ENCODE measurements at regions not wholly inside any gene's neighbourhood (a gene's known extent, or its start where the extent isn't known, plus 50 kb on each side); places are given as distances from the start of the nearest gene placed in this dataset.

- no peaks in the 10 kb centered on the region for H3K27me3 ChIP-seq (ENCODE audit: control insufficient read depth, insufficient read depth, low read length)
- H3K4me3 ChIP-seq (ENCODE audit: low read length): no peak overlapping the region
- no peak overlapping the region for H3K27ac ChIP-seq (ENCODE audit: low read depth, low read length)
- H3K9ac ChIP-seq (ENCODE audit: low read length): no peak overlapping the region
- H3K36me3 ChIP-seq (ENCODE audit: control insufficient read depth, insufficient read depth, low read length): peaks cover 12% of the 10 kb centered on the region
- peaks cover 21% of the 10 kb centered on the region for H3K4me1 ChIP-seq (ENCODE audit: control insufficient read depth, insufficient read depth, low read length)
Observed at GRCh38 chr20:19893356-19893755, 123.8 kb upstream of the NAA20 start.

DNA sequence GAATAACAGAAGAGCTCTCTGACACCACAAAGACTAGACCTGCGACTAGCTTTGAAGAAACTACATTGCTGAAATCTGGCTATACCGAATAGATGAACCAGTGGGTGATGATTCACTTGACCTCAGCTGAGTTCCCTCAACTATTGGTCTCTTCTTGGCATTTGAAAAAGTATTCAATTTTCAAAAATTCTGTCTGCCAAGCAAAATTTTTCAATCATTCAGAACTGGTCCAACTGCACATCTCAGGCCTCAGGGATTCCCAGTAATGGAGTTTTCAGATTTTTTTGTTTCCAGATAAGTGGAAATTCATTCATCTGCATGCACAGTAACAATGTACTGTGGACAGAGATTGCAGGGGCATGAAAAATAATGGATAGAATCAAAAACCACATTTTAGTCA, 121.4 kb upstream of the NAA20 start:
- Histone ChIP-seq H3K9ac (ENCODE audit: low read length) (no peak overlapping the region), H3K36me3 (ENCODE audit: control insufficient read depth, insufficient read depth, low read length) (peaks cover 12% of the 10 kb centered on the region), H3K4me1 (ENCODE audit: control insufficient read depth, insufficient read depth, low read length) (no peaks in the 10 kb centered on the region), H3K4me3 (ENCODE audit: low read length) (no peak overlapping the region), H3K27me3 (ENCODE audit: control insufficient read depth, insufficient read depth, low read length) (no peaks in the 10 kb centered on the region), H3K27ac (ENCODE audit: low read depth, low read length) (no peak overlapping the region)

- H3K27me3 ChIP-seq (ENCODE audit: control insufficient read depth, insufficient read depth, low read length): no peaks in the 10 kb centered on the region
- H3K27ac ChIP-seq (ENCODE audit: low read depth, low read length): no peak overlapping the region
- no peak overlapping the region for H3K9ac ChIP-seq (ENCODE audit: low read length)
- H3K4me1 ChIP-seq (ENCODE audit: control insufficient read depth, insufficient read depth, low read length): no peaks in the 10 kb centered on the region
- H3K4me3 ChIP-seq (ENCODE audit: low read length): no peak overlapping the region
- H3K36me3 ChIP-seq (ENCODE audit: control insufficient read depth, insufficient read depth, low read length): peaks cover 9% of the 10 kb centered on the region
Observed at GRCh38 chr20:19897891-19898290, 119.3 kb upstream of the NAA20 start.

- no peak overlapping the region for H3K27ac ChIP-seq (ENCODE audit: low read depth, low read length)
- H3K36me3 ChIP-seq (ENCODE audit: control insufficient read depth, insufficient read depth, low read length): peaks cover 2% of the 10 kb centered on the region
- H3K9ac ChIP-seq (ENCODE audit: low read length): no peak overlapping the region
- no peaks in the 10 kb centered on the region for H3K27me3 ChIP-seq (ENCODE audit: control insufficient read depth, insufficient read depth, low read length)
- no peak overlapping the region for H3K4me3 ChIP-seq (ENCODE audit: low read length)
- no peaks in the 10 kb centered on the region for H3K4me1 ChIP-seq (ENCODE audit: control insufficient read depth, insufficient read depth, low read length)
Observed at GRCh38 chr20:19901226-19901625, 115.9 kb upstream of the NAA20 start.

DNA sequence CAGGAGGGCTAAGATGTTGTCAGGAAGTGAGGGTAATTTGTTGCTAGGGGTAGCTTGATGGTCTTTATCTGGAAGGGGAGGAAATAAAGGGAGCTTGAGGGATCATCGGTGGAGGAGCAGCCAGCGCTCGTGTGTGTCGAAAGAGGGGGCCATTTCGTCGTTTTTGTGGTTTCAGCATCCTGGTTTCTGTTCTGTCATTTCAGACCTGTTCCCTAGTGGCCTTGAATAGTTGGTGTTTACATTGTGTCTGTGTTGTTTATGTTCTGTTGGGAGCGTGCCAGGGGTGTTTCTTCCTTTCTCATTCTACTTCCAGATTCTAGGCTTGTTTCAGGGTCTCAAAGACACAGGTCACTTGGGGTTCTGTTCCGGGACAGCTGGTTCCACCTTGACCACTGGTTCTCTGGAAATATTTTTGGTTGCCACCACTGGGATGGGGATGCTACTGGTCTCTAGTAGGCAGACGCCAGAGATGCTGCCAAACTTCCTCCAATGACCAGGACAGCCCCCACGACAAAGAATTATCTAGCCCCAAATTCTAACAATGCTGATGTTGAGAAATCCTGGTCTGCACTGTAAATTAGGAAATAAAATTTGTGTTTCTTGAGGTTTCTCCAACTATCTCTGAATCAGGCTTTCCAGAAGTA, 113.9 kb upstream of the NAA20 start:
- Histone ChIP-seq H3K4me1 (ENCODE audit: control insufficient read depth, insufficient read depth, low read length) (no peaks in the 10 kb centered on the region), H3K36me3 (ENCODE audit: control insufficient read depth, insufficient read depth, low read length) (no peaks in the 10 kb centered on the region), H3K27ac (ENCODE audit: low read depth, low read length) (no peak overlapping the region), H3K4me3 (ENCODE audit: low read length) (no peak overlapping the region), H3K9ac (ENCODE audit: low read length) (no peak overlapping the region), H3K27me3 (ENCODE audit: control insufficient read depth, insufficient read depth, low read length) (no peaks in the 10 kb centered on the region)

- Histone ChIP-seq H3K36me3 (ENCODE audit: control insufficient read depth, insufficient read depth, low read length) (no peaks in the 10 kb centered on the region), H3K4me1 (ENCODE audit: control insufficient read depth, insufficient read depth, low read length) (no peaks in the 10 kb centered on the region), H3K27ac (ENCODE audit: low read depth, low read length) (no peak overlapping the region), H3K9ac (ENCODE audit: low read length) (no peak overlapping the region), H3K27me3 (ENCODE audit: control insufficient read depth, insufficient read depth, low read length) (no peaks in the 10 kb centered on the region), H3K4me3 (ENCODE audit: low read length) (no peak overlapping the region)
Observed at GRCh38 chr20:19907326-19908056, 109.7 kb upstream of the NAA20 start.

DNA sequence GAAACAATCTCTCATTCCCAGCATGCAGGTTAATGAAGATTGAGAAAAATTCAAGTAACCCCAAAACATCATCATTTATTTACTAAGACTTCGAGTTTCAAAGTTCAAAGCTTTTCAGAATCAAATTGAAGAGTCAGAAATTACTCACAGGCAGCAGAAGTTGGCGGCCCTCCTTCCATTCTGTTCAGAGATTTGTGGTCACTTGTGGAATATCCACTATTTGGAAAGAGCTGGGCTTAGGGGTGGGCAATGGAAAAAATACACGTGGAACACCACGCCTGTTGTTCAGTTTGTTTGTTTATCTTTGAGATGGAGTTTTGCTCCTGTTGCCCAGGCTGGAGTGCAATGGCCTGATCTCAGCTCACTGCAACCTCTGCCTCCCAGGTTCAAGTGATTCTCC, 108.6 kb upstream of the NAA20 start:
- H3K4me3 ChIP-seq (ENCODE audit: low read length): no peak overlapping the region
- H3K9ac ChIP-seq (ENCODE audit: low read length): no peak overlapping the region
- H3K27ac ChIP-seq (ENCODE audit: low read depth, low read length): no peak overlapping the region
- H3K4me1 ChIP-seq (ENCODE audit: control insufficient read depth, insufficient read depth, low read length): no peaks in the 10 kb centered on the region
- H3K27me3 ChIP-seq (ENCODE audit: control insufficient read depth, insufficient read depth, low read length): no peaks in the 10 kb centered on the region
- no peaks in the 10 kb centered on the region for H3K36me3 ChIP-seq (ENCODE audit: control insufficient read depth, insufficient read depth, low read length)

DNA sequence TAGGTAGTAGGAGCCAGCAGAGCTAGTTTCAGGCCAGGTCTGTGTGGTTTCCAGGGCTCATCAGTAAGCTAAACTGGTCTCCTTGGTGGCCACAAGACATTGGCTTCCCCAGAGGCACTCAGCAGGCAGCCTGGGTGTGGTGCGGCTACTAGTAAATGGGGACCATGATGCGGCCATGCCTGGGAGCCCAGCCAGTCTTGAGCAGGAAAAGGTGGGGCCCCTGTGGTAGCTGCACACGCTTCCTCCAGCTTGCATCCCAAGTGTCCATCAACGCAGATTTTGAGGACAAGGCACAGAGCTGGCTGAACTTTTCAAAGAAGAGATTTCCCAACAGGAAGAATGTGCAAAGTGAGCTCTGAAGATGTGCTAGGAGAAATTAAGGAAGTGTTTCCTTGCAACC, 107.4 kb upstream of the NAA20 start:
- no peak overlapping the region for H3K27ac ChIP-seq (ENCODE audit: low read depth, low read length)
- H3K4me3 ChIP-seq (ENCODE audit: low read length): no peak overlapping the region
- no peaks in the 10 kb centered on the region for H3K36me3 ChIP-seq (ENCODE audit: control insufficient read depth, insufficient read depth, low read length)
- no peak overlapping the region for H3K9ac ChIP-seq (ENCODE audit: low read length)
- H3K27me3 ChIP-seq (ENCODE audit: control insufficient read depth, insufficient read depth, low read length): no peaks in the 10 kb centered on the region
- no peaks in the 10 kb centered on the region for H3K4me1 ChIP-seq (ENCODE audit: control insufficient read depth, insufficient read depth, low read length)

DNA sequence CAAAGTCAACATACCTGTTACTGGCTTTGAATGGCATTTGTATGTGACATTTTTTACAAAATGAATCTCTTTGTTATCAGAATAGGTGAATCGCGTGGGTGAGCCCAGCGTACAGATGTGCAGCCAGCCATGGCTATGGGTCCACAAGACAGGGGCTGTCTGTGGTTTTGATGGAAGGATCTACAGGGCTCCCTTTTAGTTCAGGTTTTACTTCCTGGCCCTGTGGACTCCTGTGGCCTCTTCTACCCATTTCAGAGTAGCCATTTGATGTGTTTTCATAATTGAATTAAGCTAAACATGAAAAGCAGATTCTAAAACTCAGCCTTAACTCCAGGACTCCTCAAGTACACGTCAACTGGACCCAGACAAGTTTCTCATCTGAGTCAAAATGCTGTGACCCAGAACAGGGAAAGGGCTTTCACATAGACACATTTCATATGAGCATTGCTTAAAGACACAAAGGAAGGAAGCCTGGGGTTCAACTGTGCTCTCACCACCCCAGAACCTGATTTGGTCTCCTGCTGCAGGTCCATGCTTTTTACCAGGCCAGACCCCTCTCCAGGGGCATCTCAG, 105.3 kb upstream of the NAA20 start:
- Histone ChIP-seq H3K4me1 (ENCODE audit: control insufficient read depth, insufficient read depth, low read length) (no peaks in the 10 kb centered on the region), H3K27me3 (ENCODE audit: control insufficient read depth, insufficient read depth, low read length) (no peaks in the 10 kb centered on the region), H3K27ac (ENCODE audit: low read depth, low read length) (no peak overlapping the region), H3K4me3 (ENCODE audit: low read length) (no peak overlapping the region), H3K36me3 (ENCODE audit: control insufficient read depth, insufficient read depth, low read length) (peaks cover 3% of the 10 kb centered on the region), H3K9ac (ENCODE audit: low read length) (no peak overlapping the region)

DNA sequence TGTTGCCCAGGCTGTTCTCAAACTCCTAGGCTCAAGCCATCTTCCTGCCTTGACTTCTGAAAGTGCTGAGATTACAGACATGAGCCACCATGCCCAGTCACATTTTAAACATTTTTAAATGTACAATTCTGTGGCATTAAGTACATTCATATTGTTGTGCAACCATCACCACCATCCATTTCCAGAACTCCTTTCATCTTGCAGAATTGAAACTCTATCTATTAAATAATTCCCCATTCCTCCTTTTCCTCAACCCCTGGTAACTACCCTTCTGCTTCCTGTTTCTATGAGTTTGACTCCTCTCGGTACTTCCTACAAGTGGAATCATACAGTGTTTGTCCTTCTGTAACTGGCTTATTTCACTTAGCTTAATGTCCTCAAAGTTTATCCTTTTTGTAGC, 103.8 kb upstream of the NAA20 start:
- H3K27me3 ChIP-seq (ENCODE audit: control insufficient read depth, insufficient read depth, low read length): no peaks in the 10 kb centered on the region
- H3K9ac ChIP-seq (ENCODE audit: low read length): no peak overlapping the region
- H3K4me1 ChIP-seq (ENCODE audit: control insufficient read depth, insufficient read depth, low read length): no peaks in the 10 kb centered on the region
- H3K27ac ChIP-seq (ENCODE audit: low read depth, low read length): no peak overlapping the region
- no peak overlapping the region for H3K4me3 ChIP-seq (ENCODE audit: low read length)
- H3K36me3 ChIP-seq (ENCODE audit: control insufficient read depth, insufficient read depth, low read length): peaks cover 3% of the 10 kb centered on the region

- no peak overlapping the region for H3K27ac ChIP-seq (ENCODE audit: low read depth, low read length)
Observed at GRCh38 chr20:19913927-19914614, 103.1 kb upstream of the NAA20 start.

GRCh38 chr20:19915111-19915798, 101.9 kb upstream of the NAA20 start:
- Histone ChIP-seq H3K27me3 (ENCODE audit: control insufficient read depth, insufficient read depth, low read length) (no peaks in the 10 kb centered on the region), H3K4me1 (ENCODE audit: control insufficient read depth, insufficient read depth, low read length) (no peaks in the 10 kb centered on the region), H3K9ac (ENCODE audit: low read length) (no peak overlapping the region), H3K4me3 (ENCODE audit: low read length) (no peak overlapping the region), H3K27ac (ENCODE audit: low read depth, low read length) (no peak overlapping the region), H3K36me3 (ENCODE audit: control insufficient read depth, insufficient read depth, low read length) (peaks cover 3% of the 10 kb centered on the region)

More at GRCh38 chr20:19913927-19914614, 103.1 kb upstream of the NAA20 start:
- no peaks in the 10 kb centered on the region for H3K27me3 ChIP-seq (ENCODE audit: control insufficient read depth, insufficient read depth, low read length)
- H3K4me1 ChIP-seq (ENCODE audit: control insufficient read depth, insufficient read depth, low read length): no peaks in the 10 kb centered on the region
- H3K9ac ChIP-seq (ENCODE audit: low read length): no peak overlapping the region
- peaks cover 3% of the 10 kb centered on the region for H3K36me3 ChIP-seq (ENCODE audit: control insufficient read depth, insufficient read depth, low read length)
- H3K4me3 ChIP-seq (ENCODE audit: low read length): no peak overlapping the region
